ENCODE measurements at regions not wholly inside any gene's neighbourhood (a gene's known extent, or its start where the extent isn't known, plus 50 kb on each side); places are given as distances from the start of the nearest gene placed in this dataset.

GRCh38 chr16:65305266-65305959 lies 183.6 kb upstream of the CDH11 start:
- DNase-seq = no peak
- WGBS, 2 donors = 42 to 44% methylated on average over 5 of the region's 5 CpGs
- H3K9me3 ChIP-seq = no peaks in the 10 kb centered on the region

GRCh38 chr16:65301029-65301428 lies 179.2 kb upstream of the CDH11 start:
- no peaks in the 10 kb centered on the region for H3K9me3 ChIP-seq
- TF ChIP-seq POLR2A (IDR thresholded peaks at IDR 0.05) = no peak
- TF ChIP-seq CTCF (IDR thresholded peaks at IDR 0.05) = no peak
- 60 to 78% methylated on average over 1 of the region's 1 CpG for whole genome bisulfite sequencing, 2 donors
- intact Hi-C loops (cut with DNase I) = no loop called here
- no peaks in the 10 kb centered on the region for H3K27me3 ChIP-seq
- DNase-seq (no peak), ATAC-seq (no peak)
- no peak overlapping the region for H3K27ac ChIP-seq
- H3K36me3 ChIP-seq (replicated peaks in 1 of 2; ENCODE audit: insufficient read depth in 1 of 2, low read depth in 2 of 2) = no peaks in the 10 kb centered on the region
- no peaks in the 10 kb centered on the region for H3K4me1 ChIP-seq
- no peak overlapping the region for H3K4me3 ChIP-seq

More at GRCh38 chr16:65305266-65305959, 183.6 kb upstream of the CDH11 start:
- no peaks in the 10 kb centered on the region for H3K4me1 ChIP-seq
- H3K27ac ChIP-seq = no peak overlapping the region
- intact Hi-C loops (cut with DNase I) = no loop called here
- no peaks in the 10 kb centered on the region for H3K36me3 ChIP-seq (replicated peaks in 1 of 2; ENCODE audit: insufficient read depth in 1 of 2, low read depth in 2 of 2)
- H3K27me3 ChIP-seq = no peaks in the 10 kb centered on the region
- no peak overlapping the region for H3K4me3 ChIP-seq
- TF ChIP-seq POLR2A (IDR thresholded peaks at IDR 0.05) (no peak), CTCF (IDR thresholded peaks at IDR 0.05) (no peak)
- ATAC-seq = no peak

GRCh38 chr16:65297453-65297852 lies 175.6 kb upstream of the CDH11 start:
- H3K4me3 ChIP-seq = no peak overlapping the region
- H3K27ac ChIP-seq = no peak overlapping the region
- intact Hi-C loops (cut with DNase I) = no loop called here
- no peak for DNase-seq
- ATAC-seq = no peak
- no peaks in the 10 kb centered on the region for H3K9me3 ChIP-seq
- no peaks in the 10 kb centered on the region for H3K27me3 ChIP-seq
- H3K36me3 ChIP-seq (replicated peaks in 1 of 2; ENCODE audit: insufficient read depth in 1 of 2, low read depth in 2 of 2) = no peaks in the 10 kb centered on the region
- H3K4me1 ChIP-seq = no peaks in the 10 kb centered on the region
- TF ChIP-seq POLR2A (IDR thresholded peaks at IDR 0.05) (no peak), CTCF (IDR thresholded peaks at IDR 0.05) (no peak)

- no peaks in the 10 kb centered on the region for H3K4me1 ChIP-seq
- DNase-seq (no peak), ATAC-seq (no peak)
- intact Hi-C loops (cut with DNase I) = no loop called here
- no peaks in the 10 kb centered on the region for H3K36me3 ChIP-seq (replicated peaks in 1 of 2; ENCODE audit: insufficient read depth in 1 of 2, low read depth in 2 of 2)
- TF ChIP-seq CTCF (IDR thresholded peaks at IDR 0.05) = no peak
- TF ChIP-seq POLR2A (IDR thresholded peaks at IDR 0.05) = no peak
- H3K4me3 ChIP-seq = no peak overlapping the region
- no peaks in the 10 kb centered on the region for H3K9me3 ChIP-seq
- H3K27me3 ChIP-seq = no peaks in the 10 kb centered on the region
- H3K27ac ChIP-seq = no peak overlapping the region
- 82 to 83% methylated on average over 6 of the region's 6 CpGs for WGBS, 2 donors
Observed at GRCh38 chr16:65295527-65295926, 173.7 kb upstream of the CDH11 start.

GRCh38 chr16:65294708-65295107 lies 172.8 kb upstream of the CDH11 start:
- Histone ChIP-seq H3K4me3 (no peak overlapping the region), H3K4me1 (no peaks in the 10 kb centered on the region), H3K27me3 (no peaks in the 10 kb centered on the region), H3K36me3 (replicated peaks in 1 of 2; ENCODE audit: insufficient read depth in 1 of 2, low read depth in 2 of 2) (no peaks in the 10 kb centered on the region), H3K9me3 (no peaks in the 10 kb centered on the region), H3K27ac (no peak overlapping the region)
- TF ChIP-seq CTCF (IDR thresholded peaks at IDR 0.05) (no peak), POLR2A (IDR thresholded peaks at IDR 0.05) (no peak)
- intact Hi-C loops (cut with DNase I) = no loop called here
- ATAC-seq (no peak), DNase-seq (no peak)
- WGBS, 2 donors = 49 to 52% methylated on average over 2 of the region's 2 CpGs
